B cell (primary cell): ENCODE measurements at regions not wholly inside any gene's neighbourhood (a gene's known extent, or its start where the extent isn't known, plus 50 kb on each side); places are given as distances from the start of the nearest gene placed in this dataset.

ENCODE experiments used
- EZH2 ChIP-seq: IDR thresholded peaks from 2 replicates; pipeline ENCODE4 v1.6.1; 2012; ENCODE audit warnings: borderline replicate concordance, low read depth, mild to moderate bottlenecking, moderate library complexity, low read length; ENCODE audit not compliant: insufficient read depth, poor library complexity, severe bottlenecking
- TF ChIP-seq, protein P1 (sequence below): fragments of 200-600 bp; IDR thresholded peaks from one replicate; pipeline ENCODE4 v1.8.0; 2022; ENCODE audit warnings: antibody characterized with exemption, mild to moderate bottlenecking

DNA sequence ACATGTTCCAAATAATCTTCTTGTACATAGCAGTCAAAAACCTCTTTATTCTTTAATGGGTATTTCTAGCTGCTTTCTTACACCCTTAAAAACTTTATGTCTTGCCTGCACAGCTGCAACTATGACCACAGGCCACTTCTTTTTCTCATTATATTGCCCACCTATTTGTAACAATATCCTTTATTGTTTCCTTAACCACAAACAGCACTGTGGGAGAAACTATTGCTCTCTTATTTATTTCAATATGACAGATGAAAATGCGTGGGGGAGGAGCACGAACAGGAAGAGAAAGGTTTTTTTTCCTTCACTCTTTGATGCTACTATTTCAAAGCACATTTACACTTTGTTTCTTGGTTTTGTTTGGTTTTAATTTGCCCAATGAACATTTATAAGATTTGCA is 253.5 kb downstream of the GJA1 start:
- TF ChIP-seq, protein P1, sequence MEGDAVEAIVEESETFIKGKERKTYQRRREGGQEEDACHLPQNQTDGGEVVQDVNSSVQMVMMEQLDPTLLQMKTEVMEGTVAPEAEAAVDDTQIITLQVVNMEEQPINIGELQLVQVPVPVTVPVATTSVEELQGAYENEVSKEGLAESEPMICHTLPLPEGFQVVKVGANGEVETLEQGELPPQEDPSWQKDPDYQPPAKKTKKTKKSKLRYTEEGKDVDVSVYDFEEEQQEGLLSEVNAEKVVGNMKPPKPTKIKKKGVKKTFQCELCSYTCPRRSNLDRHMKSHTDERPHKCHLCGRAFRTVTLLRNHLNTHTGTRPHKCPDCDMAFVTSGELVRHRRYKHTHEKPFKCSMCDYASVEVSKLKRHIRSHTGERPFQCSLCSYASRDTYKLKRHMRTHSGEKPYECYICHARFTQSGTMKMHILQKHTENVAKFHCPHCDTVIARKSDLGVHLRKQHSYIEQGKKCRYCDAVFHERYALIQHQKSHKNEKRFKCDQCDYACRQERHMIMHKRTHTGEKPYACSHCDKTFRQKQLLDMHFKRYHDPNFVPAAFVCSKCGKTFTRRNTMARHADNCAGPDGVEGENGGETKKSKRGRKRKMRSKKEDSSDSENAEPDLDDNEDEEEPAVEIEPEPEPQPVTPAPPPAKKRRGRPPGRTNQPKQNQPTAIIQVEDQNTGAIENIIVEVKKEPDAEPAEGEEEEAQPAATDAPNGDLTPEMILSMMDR, result no peak
- TF ChIP-seq EZH2, result no peak
